SH-SY5Y (cell line): ENCODE measurements at regions not wholly inside any gene's neighbourhood (a gene's known extent, or its start where the extent isn't known, plus 50 kb on each side); places are given as distances from the start of the nearest gene placed in this dataset.

Source experiments
- GATA2 ChIP-seq: IDR thresholded peaks from 2 replicates; pipeline ENCODE4 v1.6.1; 2011; ENCODE audit warnings: mild to moderate bottlenecking, low read depth, low read length
- GATA3 ChIP-seq: IDR thresholded peaks from 2 replicates; pipeline ENCODE4 v1.6.1; 2011; ENCODE audit warnings: low read depth, mild to moderate bottlenecking, low read length, moderate library complexity

DNA sequence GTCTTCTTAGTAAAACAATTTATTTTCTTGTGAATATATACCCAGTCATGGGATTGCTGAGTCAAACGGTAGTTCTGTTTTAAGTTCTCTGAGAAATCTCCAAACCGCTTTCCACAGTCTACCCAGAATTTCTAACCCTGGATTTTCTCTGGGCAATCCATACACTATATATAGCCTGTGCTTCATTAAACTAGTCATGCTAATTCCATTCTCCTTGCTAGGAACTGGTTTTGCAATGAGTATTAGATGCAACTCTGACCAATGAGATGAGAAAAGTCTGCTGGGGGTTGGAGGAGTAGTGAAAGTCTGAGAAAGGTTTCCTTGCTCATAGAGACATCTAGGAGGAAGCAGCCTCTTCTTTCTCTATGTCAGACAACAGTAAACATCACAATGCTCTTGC lies 196.1 kb upstream of the CDKN3 start:
- no peak for TF ChIP-seq GATA2
- TF ChIP-seq GATA3 = no peak
